DOHH2 (cell line): ENCODE measurements at regions not wholly inside any gene's neighbourhood (a gene's known extent, or its start where the extent isn't known, plus 50 kb on each side); places are given as distances from the start of the nearest gene placed in this dataset.

ENCODE experiments used
- H3F3A ChIP-seq: fragments of 200-600 bp; sonication (generic), shearing (Covaris generic); 2 replicates; pipeline ENCODE4 v1.6.0; 2016; ENCODE audit warnings: antibody characterized with exemption, mild to moderate bottlenecking; ENCODE audit not compliant: control insufficient read depth, insufficient read depth
- H3K27ac ChIP-seq: fragments of 200-600 bp; sonication (generic); 2 replicates; pipeline ENCODE4 v1.5.1; 2014; ENCODE audit warnings: low read depth, mild to moderate bottlenecking, low read length, moderate library complexity
- H3K27me3 ChIP-seq: fragments of 200-600 bp; sonication (generic); 2 replicates; pipeline ENCODE4 v1.6.1; 2014; ENCODE audit warnings: mild to moderate bottlenecking, low read length, mixed read lengths; ENCODE audit not compliant: control insufficient read depth
- H3K36me3 ChIP-seq: fragments of 200-600 bp; sonication (generic); 2 replicates; pipeline ENCODE4 v1.6.1; 2014; ENCODE audit warnings: mild to moderate bottlenecking, low read length, moderate library complexity, mixed read lengths; ENCODE audit not compliant: control insufficient read depth
- H3K4me1 ChIP-seq: fragments of 200-600 bp; sonication (generic); 2 replicates; pipeline ENCODE4 v1.6.1; 2014; ENCODE audit warnings: mild to moderate bottlenecking, low read length, mixed read lengths; ENCODE audit not compliant: control insufficient read depth
- H3K4me2 ChIP-seq: fragments of 200-600 bp; sonication (generic); 2 replicates; pipeline ENCODE4 v1.6.0; 2014; ENCODE audit warnings: mild to moderate bottlenecking, low read length, moderate library complexity
- H3K4me3 ChIP-seq: fragments of 200-600 bp; sonication (generic); 2 replicates; pipeline ENCODE4 v1.5.1; 2014; ENCODE audit warnings: mild to moderate bottlenecking, low read length, mixed read lengths
- H3K79me2 ChIP-seq: fragments of 200-600 bp; sonication (generic); 2 replicates; pipeline ENCODE4 v1.6.1; 2014; ENCODE audit warnings: mild to moderate bottlenecking, low read length, mixed read lengths; ENCODE audit not compliant: control insufficient read depth
- H3K9me2 ChIP-seq: fragments of 200-600 bp; sonication (generic); replicated peaks from 2 replicates; pipeline ENCODE4 v1.6.1; 2014; ENCODE audit warnings: mild to moderate bottlenecking, low read length, mixed read lengths; ENCODE audit not compliant: control insufficient read depth
- H3K9me3 ChIP-seq: fragments of 200-600 bp; sonication (generic); 2 replicates; pipeline ENCODE4 v1.6.1; 2014; ENCODE audit warnings: antibody characterized with exemption, low read length, mixed read lengths; ENCODE audit not compliant: control insufficient read depth, insufficient read depth
- H4K20me1 ChIP-seq: fragments of 200-600 bp; sonication (generic); 2 replicates; pipeline ENCODE4 v1.6.0; 2014; ENCODE audit warnings: low read depth, mild to moderate bottlenecking, antibody characterized with exemption, low read length, moderate library complexity; ENCODE audit not compliant: control insufficient read depth, insufficient read depth
- CTCF ChIP-seq: fragments of 200-600 bp; sonication (generic); IDR thresholded peaks from one replicate; pipeline ENCODE4 v1.5.1; 2014; ENCODE audit warnings: antibody characterized with exemption, mild to moderate bottlenecking, low read depth, low read length; ENCODE audit not compliant: poor library complexity, severe bottlenecking
- EZH2phosphoT487 ChIP-seq: fragments of 200-600 bp; sonication (generic); IDR thresholded peaks from 2 replicates; pipeline ENCODE4 v1.6.1; 2017; ENCODE audit warnings: borderline replicate concordance, mild to moderate bottlenecking, antibody characterized with exemption, low read length, moderate library complexity, mixed read lengths

DNA sequence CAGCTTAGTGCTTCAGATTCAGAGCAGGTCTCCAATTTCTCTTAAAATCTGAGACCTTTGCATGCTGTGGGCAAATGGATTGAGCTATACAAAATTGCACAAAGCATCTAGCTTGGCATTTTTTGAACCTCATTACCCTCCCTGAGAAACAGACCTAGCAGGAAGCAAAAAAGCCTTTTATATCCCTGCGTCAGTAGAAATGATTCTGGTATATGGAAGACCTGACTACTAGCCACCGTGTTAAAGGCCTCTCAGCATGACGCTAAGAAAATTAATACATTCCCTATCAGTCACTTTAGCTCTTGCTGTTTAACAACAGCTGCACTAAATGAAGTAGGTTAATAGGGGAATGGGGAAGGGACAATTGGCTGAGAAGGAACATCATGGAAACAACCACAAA lies 110.7 kb upstream of the SMLR1 start:
- Histone ChIP-seq H3F3A (no peaks in the 10 kb centered on the region), H3K4me1 (no peaks in the 10 kb centered on the region), H3K4me2 (no peak overlapping the region), H3K27me3 (no peaks in the 10 kb centered on the region), H3K36me3 (no peaks in the 10 kb centered on the region), H3K79me2 (no peaks in the 10 kb centered on the region), H4K20me1 (no peaks in the 10 kb centered on the region), H3K4me3 (no peak overlapping the region), H3K9me2 (no peaks in the 10 kb centered on the region), H3K27ac (no peak overlapping the region), H3K9me3 (no peaks in the 10 kb centered on the region)
- TF ChIP-seq CTCF, result no peak
- no peak for TF ChIP-seq EZH2phosphoT487

DNA sequence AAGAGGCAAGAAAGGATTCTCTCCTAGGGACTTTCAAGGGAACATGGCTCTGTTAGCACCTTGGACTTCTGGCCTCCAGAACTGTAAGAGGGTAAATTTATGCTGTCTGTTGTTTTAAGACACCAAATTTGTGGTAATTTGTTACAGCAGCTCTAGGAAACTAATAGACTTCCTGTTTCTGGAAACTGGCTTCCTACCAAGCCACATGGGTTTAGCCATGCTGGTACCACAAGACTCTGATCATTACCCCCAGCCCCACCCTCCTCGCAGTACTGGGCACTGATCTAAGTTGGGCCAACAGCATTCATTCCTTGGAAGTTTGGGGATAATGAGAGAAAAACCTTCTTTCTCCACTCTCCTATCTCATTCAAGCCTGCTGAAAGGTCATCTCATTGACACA lies 109.5 kb upstream of the SMLR1 start:
- no peak overlapping the region for H3K4me3 ChIP-seq
- H3K4me2 ChIP-seq, result no peak overlapping the region
- H3K36me3 ChIP-seq, result no peaks in the 10 kb centered on the region

DNA sequence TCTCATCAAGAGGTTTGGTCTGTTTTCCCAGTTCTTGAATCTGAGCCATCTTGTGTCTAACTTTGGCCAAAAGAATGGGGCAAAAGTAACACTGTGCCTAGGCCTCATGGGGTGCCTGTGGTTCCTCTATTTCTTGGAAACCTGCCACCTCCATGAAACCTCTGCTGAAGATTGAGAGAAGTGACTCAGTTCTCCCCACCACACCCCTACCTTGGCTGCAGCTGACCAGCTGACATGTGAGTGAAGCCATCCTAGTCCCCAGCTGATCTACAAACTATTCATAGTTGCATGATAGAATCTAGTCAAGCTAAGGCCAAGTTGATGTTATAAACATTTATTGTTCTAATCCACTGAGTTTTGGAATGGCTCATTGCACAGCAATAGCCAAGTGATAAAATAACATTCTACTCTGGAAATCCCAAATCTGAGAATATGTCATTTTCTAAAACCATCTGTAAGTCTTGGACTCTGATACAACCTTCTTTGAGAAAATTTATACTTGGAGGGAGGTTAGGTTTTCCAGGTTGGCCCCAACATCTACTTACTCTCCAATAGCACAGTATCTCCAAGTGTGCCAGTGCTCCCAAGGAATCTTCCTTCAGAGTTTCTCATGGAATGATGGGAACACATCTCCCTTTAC lies 107.0 kb upstream of the SMLR1 start:
- TF ChIP-seq CTCF (no peak), EZH2phosphoT487 (no peak)

More for the DNA sequence above, 109.5 kb upstream of the SMLR1 start:
- TF ChIP-seq EZH2phosphoT487, result no peak
- no peak for TF ChIP-seq CTCF
- no peaks in the 10 kb centered on the region for H3K4me1 ChIP-seq
- H4K20me1 ChIP-seq, result no peaks in the 10 kb centered on the region
- no peaks in the 10 kb centered on the region for H3K9me3 ChIP-seq
- no peak overlapping the region for H3K27ac ChIP-seq
- H3F3A ChIP-seq, result no peaks in the 10 kb centered on the region
- H3K9me2 ChIP-seq, result no peaks in the 10 kb centered on the region
- no peaks in the 10 kb centered on the region for H3K79me2 ChIP-seq
- no peaks in the 10 kb centered on the region for H3K27me3 ChIP-seq

More for the DNA sequence above, 107.0 kb upstream of the SMLR1 start:
- Histone ChIP-seq H3K4me2 (no peak overlapping the region), H4K20me1 (no peaks in the 10 kb centered on the region), H3F3A (no peaks in the 10 kb centered on the region), H3K27me3 (no peaks in the 10 kb centered on the region), H3K4me3 (no peak overlapping the region), H3K36me3 (no peaks in the 10 kb centered on the region), H3K27ac (no peak overlapping the region), H3K79me2 (no peaks in the 10 kb centered on the region), H3K4me1 (no peaks in the 10 kb centered on the region), H3K9me2 (no peaks in the 10 kb centered on the region), H3K9me3 (no peaks in the 10 kb centered on the region)
